Keratinocyte (primary cell): ENCODE measurements at regions not wholly inside any gene's neighbourhood (a gene's known extent, or its start where the extent isn't known, plus 50 kb on each side); places are given as distances from the start of the nearest gene placed in this dataset.
A peak's percentile ranks its signal among the peaks of the same experiment; 100 is the strongest.

Source experiments
- DNase-seq: peaks from one replicate; pipeline ENCODE4 v3.0.0-alpha.2; 2011; ENCODE audit warnings: low read depth, missing footprints, low spot score
- FAIRE-seq: peaks from 2 replicates; lab custom pipeline; 2011; peaks lifted over from hg19 to GRCh38; lab: Jason Lieb, UNC
- H2AFZ ChIP-seq: 2 replicates; pipeline ENCODE4 v1.6.0; 2012; ENCODE audit warnings: low read length, control low read depth, inconsistent platforms; ENCODE audit not compliant: control insufficient read depth
- H3K27ac ChIP-seq: 2 replicates; pipeline ENCODE4 v1.5.1; 2011; ENCODE audit warnings: low read length; ENCODE audit not compliant: control insufficient read depth, insufficient read depth
- H3K27me3 ChIP-seq: 3 replicates; pipeline ENCODE4 v1.6.0; 2011; ENCODE audit warnings: low read length; ENCODE audit not compliant: control insufficient read depth, insufficient read depth; ENCODE audit errors: extremely low read depth
- H3K36me3 ChIP-seq, 2 experiments: 2 replicates in 1 of 2; 3 replicates in 1 of 2; pipeline ENCODE4 v1.5.1; 2011; ENCODE audit warnings: low read length in 2 of 2, mild to moderate bottlenecking in 1 of 2; ENCODE audit not compliant: control insufficient read depth in 2 of 2, insufficient read depth in 2 of 2; ENCODE audit errors: extremely low read depth in 1 of 2
- H3K4me1 ChIP-seq: 3 replicates; pipeline ENCODE4 v1.5.1; 2011; ENCODE audit warnings: low read length; ENCODE audit not compliant: control insufficient read depth, insufficient read depth; ENCODE audit errors: extremely low read depth
- H3K4me2 ChIP-seq: 3 replicates; pipeline ENCODE4 v1.6.0; 2011; ENCODE audit warnings: low read depth, low read length; ENCODE audit not compliant: control insufficient read depth, insufficient read depth; ENCODE audit errors: extremely low read depth
- H3K4me3 ChIP-seq, 3 experiments: fragments of 200-600 bp in 1 of 3; sonication (generic) in 1 of 3; 2 replicates in 2 of 3; 3 replicates in 1 of 3; pipeline ENCODE4 v1.5.1; 2011 to 2016; ENCODE audit warnings: low read length in 3 of 3, mild to moderate bottlenecking in 3 of 3, control low read depth in 2 of 3, inconsistent platforms in 1 of 3, low read depth in 1 of 3, mixed read lengths in 1 of 3, mixed run types in 1 of 3, moderate library complexity in 1 of 3; ENCODE audit not compliant: control insufficient read depth in 2 of 3, insufficient read depth in 2 of 3; ENCODE audit errors: extremely low read depth in 1 of 3
- H3K79me2 ChIP-seq: 2 replicates; pipeline ENCODE4 v1.6.0; 2012; ENCODE audit warnings: low read length; ENCODE audit not compliant: control insufficient read depth, insufficient read depth
- H3K9ac ChIP-seq: 3 replicates; pipeline ENCODE4 v1.6.0; 2011; ENCODE audit warnings: low read length; ENCODE audit not compliant: control insufficient read depth, insufficient read depth; ENCODE audit errors: extremely low read depth
- H3K9me1 ChIP-seq: 3 replicates; pipeline ENCODE4 v1.6.0; 2011; ENCODE audit warnings: low read length; ENCODE audit not compliant: control insufficient read depth, insufficient read depth; ENCODE audit errors: extremely low read depth
- H3K9me3 ChIP-seq: 2 replicates; pipeline ENCODE4 v1.5.1; 2012; ENCODE audit warnings: low read depth, low read length; ENCODE audit not compliant: control insufficient read depth
- H4K20me1 ChIP-seq: 3 replicates; pipeline ENCODE4 v1.6.0; 2011; ENCODE audit warnings: low read length; ENCODE audit not compliant: control insufficient read depth, insufficient read depth; ENCODE audit errors: extremely low read depth
- EZH2 ChIP-seq: IDR thresholded peaks from one replicate; pipeline ENCODE4 v1.6.1; 2012; ENCODE audit warnings: inconsistent platforms, mild to moderate bottlenecking, low read length, moderate library complexity
- dilution Hi-C: fragments of 300-500 bp; cut with MboI; formaldehyde crosslinking; loops from one replicate; pipeline ENCODE4 v1.7.0; 2020; ENCODE audit warnings: low sequenced_read_pairs; ENCODE audit not compliant: extremely low pct_ligation_motif_present
- TF ChIP-seq, protein P1 (sequence below), 3 experiments: IDR thresholded peaks in 1 of 3; conservative IDR thresholded peaks in 1 of 3; optimal IDR thresholded peaks in 1 of 3; 2 replicates in 2 of 3; 3 replicates in 1 of 3; pipeline versions ENCODE3 to v1.5.1; 2011; ENCODE audit warnings: low read length in 3 of 3, mild to moderate bottlenecking in 3 of 3, moderate library complexity in 2 of 3, control low read depth in 1 of 3, inconsistent platforms in 1 of 3; ENCODE audit not compliant: insufficient read depth in 2 of 3; ENCODE audit errors: extremely low read depth in 1 of 3

GRCh38 chrX:114071412-114071811, 512.5 kb upstream of the HTR2C start:
- DNase-seq = no peak
- no peak overlapping the region for H3K9ac ChIP-seq
- no peaks in the 10 kb centered on the region for H4K20me1 ChIP-seq
- H3K27ac ChIP-seq = no peak overlapping the region
- H3K4me2 ChIP-seq = no peak overlapping the region
- H3K79me2 ChIP-seq = no peaks in the 10 kb centered on the region
- dilution Hi-C loops = no loop called here
- no peaks in the 10 kb centered on the region for H3K9me1 ChIP-seq
- H2AFZ ChIP-seq = no peak overlapping the region
- no peaks in the 10 kb centered on the region for H3K4me1 ChIP-seq
- FAIRE-seq = no peak
- H3K9me3 ChIP-seq = no peaks in the 10 kb centered on the region
- H3K4me3 ChIP-seq = no peak overlapping the region
- no peaks in the 10 kb centered on the region for H3K27me3 ChIP-seq
- H3K36me3 ChIP-seq = no peaks in the 10 kb centered on the region
- TF ChIP-seq, protein P1, sequence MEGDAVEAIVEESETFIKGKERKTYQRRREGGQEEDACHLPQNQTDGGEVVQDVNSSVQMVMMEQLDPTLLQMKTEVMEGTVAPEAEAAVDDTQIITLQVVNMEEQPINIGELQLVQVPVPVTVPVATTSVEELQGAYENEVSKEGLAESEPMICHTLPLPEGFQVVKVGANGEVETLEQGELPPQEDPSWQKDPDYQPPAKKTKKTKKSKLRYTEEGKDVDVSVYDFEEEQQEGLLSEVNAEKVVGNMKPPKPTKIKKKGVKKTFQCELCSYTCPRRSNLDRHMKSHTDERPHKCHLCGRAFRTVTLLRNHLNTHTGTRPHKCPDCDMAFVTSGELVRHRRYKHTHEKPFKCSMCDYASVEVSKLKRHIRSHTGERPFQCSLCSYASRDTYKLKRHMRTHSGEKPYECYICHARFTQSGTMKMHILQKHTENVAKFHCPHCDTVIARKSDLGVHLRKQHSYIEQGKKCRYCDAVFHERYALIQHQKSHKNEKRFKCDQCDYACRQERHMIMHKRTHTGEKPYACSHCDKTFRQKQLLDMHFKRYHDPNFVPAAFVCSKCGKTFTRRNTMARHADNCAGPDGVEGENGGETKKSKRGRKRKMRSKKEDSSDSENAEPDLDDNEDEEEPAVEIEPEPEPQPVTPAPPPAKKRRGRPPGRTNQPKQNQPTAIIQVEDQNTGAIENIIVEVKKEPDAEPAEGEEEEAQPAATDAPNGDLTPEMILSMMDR (optimal IDR thresholded peaks at IDR 0.05 in 1 of 3, IDR thresholded peaks at IDR 0.05 in 1 of 3, conservative IDR thresholded peaks at IDR 0.05 in 1 of 3; ENCODE audit: extremely low read depth in 1 of 3, insufficient read depth in 2 of 3, low read length in 3 of 3) = no peak
- TF ChIP-seq EZH2 = no peak

DNA sequence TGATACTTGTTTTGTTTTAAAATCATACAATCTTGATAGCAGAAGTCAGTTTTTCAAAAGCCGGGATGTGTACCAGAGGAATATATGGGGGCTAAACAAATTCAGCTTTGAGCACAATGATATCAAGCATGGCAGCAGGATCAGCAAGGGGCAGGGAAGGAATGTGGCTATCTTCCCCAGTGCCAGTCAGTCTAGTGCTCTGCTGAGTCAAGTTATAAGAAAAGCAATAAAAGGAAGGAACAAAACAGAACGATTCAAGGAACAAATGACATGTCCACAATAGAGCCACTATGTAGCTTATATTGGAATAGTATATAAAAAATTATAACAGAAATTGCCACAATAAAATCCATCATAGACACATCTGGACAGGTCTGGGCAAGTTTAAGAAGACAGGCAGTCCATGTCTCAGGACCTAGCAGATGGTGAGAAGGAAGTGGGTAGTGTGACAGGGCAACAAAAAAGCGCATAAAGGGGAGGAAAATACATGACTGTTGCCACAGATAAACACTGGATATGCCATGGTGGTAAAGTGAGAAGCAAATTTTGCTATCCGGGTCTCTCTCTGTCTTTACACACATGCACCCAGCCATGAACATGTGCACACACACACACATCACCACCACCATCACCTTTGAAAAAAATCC, 518.2 kb upstream of the HTR2C start:
- Histone ChIP-seq H3K27me3 (no peaks in the 10 kb centered on the region), H3K79me2 (no peaks in the 10 kb centered on the region), H3K9me3 (no peaks in the 10 kb centered on the region), H3K4me1 (no peaks in the 10 kb centered on the region), H3K36me3 (no peaks in the 10 kb centered on the region), H3K4me2 (no peak overlapping the region), H2AFZ (peak overlapping the region; percentile 30), H3K27ac (no peak overlapping the region), H4K20me1 (no peaks in the 10 kb centered on the region), H3K4me3 (no peak overlapping the region), H3K9ac (no peak overlapping the region), H3K9me1 (no peaks in the 10 kb centered on the region)
- dilution Hi-C loops = no loop called here
- no peak for TF ChIP-seq EZH2
- TF ChIP-seq, protein P1 (optimal IDR thresholded peaks at IDR 0.05 in 1 of 3, IDR thresholded peaks at IDR 0.05 in 1 of 3, conservative IDR thresholded peaks at IDR 0.05 in 1 of 3; ENCODE audit: extremely low read depth in 1 of 3, insufficient read depth in 2 of 3, low read length in 3 of 3) = no peak
- DNase-seq (no peak), FAIRE-seq (no peak)
